GM18508 (cell line): ENCODE measurements at regions not wholly inside any gene's neighbourhood (a gene's known extent, or its start where the extent isn't known, plus 50 kb on each side); places are given as distances from the start of the nearest gene placed in this dataset.

Experiments
- ATAC-seq: cut with Tn5 transposase; IDR thresholded peaks from one replicate; pipeline ENCODE4 v1.9.1; 2021; ENCODE audit warnings: moderate number of reproducible peaks; ENCODE audit not compliant: insufficient read depth, unreplicated experiment

- ATAC-seq, result no peak
These were observed 73.3 kb downstream of the RFC3 start for GRCh38 chr13:33891196-33891742.

- no peak for ATAC-seq
These were observed 75.6 kb downstream of the RFC3 start for GRCh38 chr13:33893559-33893958.

GRCh38 chr13:33904431-33904830, 86.5 kb downstream of the RFC3 start:
- ATAC-seq, result no peak

- no peak for ATAC-seq
These were observed 90.2 kb downstream of the RFC3 start for GRCh38 chr13:33908116-33908515.

GRCh38 chr13:33910255-33910654, 92.3 kb downstream of the RFC3 start:
- ATAC-seq, result no peak

GRCh38 chr13:33911521-33911920, 93.6 kb downstream of the RFC3 start:
- ATAC-seq, result no peak

- no peak for ATAC-seq
These were observed 95.9 kb downstream of the RFC3 start for GRCh38 chr13:33913829-33914228.

GRCh38 chr13:33917190-33917589, 99.2 kb downstream of the RFC3 start:
- no peak for ATAC-seq

- ATAC-seq, result no peak
These were observed 100.4 kb downstream of the RFC3 start for GRCh38 chr13:33918199-33918932.

- no peak for ATAC-seq
These were observed 101.2 kb downstream of the RFC3 start for GRCh38 chr13:33919120-33919519.

GRCh38 chr13:33925563-33925962, 107.6 kb downstream of the RFC3 start:
- no peak for ATAC-seq

GRCh38 chr13:33927315-33927714, 109.4 kb downstream of the RFC3 start:
- ATAC-seq, result no peak

GRCh38 chr13:33931397-33932311, 113.7 kb downstream of the RFC3 start:
- no peak for ATAC-seq

GRCh38 chr13:33932769-33933406, 114.9 kb downstream of the RFC3 start:
- ATAC-seq, result no peak

- no peak for ATAC-seq
These were observed 115.9 kb downstream of the RFC3 start for GRCh38 chr13:33933810-33934209.

- no peak for ATAC-seq
These were observed 116.4 kb downstream of the RFC3 start for GRCh38 chr13:33934343-33934742.

GRCh38 chr13:33934951-33935371, 117.0 kb downstream of the RFC3 start:
- ATAC-seq, result no peak

GRCh38 chr13:33935969-33936368, 118.0 kb downstream of the RFC3 start:
- ATAC-seq, result no peak

GRCh38 chr13:33937373-33938098, 119.6 kb downstream of the RFC3 start:
- no peak for ATAC-seq

- ATAC-seq, result no peak
These were observed 122.3 kb downstream of the RFC3 start for GRCh38 chr13:33940256-33940655.
